GM18861 (cell line): ENCODE measurements at regions not wholly inside any gene's neighbourhood (a gene's known extent, or its start where the extent isn't known, plus 50 kb on each side); places are given as distances from the start of the nearest gene placed in this dataset.
"Not testable (repeated sequence)": the region's sequence is repeated elsewhere in the genome, so short reads cannot be mapped to it uniquely, and the experiment has no call there.

Experiments used
- ATAC-seq: cut with Tn5 transposase; IDR thresholded peaks from one replicate; pipeline ENCODE4 v1.9.1; 2021; ENCODE audit not compliant: unreplicated experiment

- ATAC-seq: no peak
Measured at GRCh38 chr12:47314996-47315395, 235.2 kb upstream of the AMIGO2 start.

GRCh38 chr12:47312808-47313426 is 233.2 kb upstream of the AMIGO2 start:
- ATAC-seq: peak; percentile 83

- no peak for ATAC-seq
Measured at GRCh38 chr12:47312147-47312546, 232.4 kb upstream of the AMIGO2 start.

DNA sequence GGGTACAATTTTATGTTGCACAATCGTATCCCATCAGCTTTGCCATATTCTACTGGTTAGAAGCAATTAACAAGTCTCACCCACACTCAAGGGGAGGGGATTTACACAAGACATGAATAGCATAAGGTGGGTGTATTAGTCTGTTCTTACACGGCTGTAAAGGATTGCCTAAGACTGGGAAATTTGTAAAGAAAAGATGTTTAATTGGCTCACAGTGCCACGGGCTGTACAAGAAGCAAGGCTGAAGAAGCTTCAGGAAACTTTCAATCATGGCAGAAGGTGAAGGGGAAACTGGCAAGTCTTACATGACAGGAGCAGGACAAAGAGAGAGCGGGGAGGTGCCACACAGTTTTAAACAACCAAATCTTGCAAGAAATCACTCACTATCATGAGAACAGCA is 231.8 kb upstream of the AMIGO2 start:
- ATAC-seq: no peak

DNA sequence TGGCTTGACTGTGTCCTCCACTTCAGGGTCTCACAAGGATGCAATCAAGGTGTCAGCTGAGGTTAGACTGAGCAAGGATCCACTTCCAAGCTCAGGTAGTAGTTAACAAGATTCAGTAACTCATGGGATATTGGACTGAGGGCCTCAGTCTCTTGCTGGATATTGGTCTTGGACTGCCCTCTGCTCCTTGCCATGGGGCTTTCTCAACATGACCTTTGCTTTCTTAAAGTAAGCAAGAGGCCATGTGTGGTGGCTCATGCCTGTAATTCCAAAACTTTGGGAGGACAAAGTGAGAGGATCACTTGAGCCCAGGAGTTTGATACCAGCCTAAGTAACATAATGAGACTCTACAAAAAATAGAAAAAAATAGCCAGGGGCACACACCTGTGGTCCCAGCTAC is 231.3 kb upstream of the AMIGO2 start:
- ATAC-seq: no peak

DNA sequence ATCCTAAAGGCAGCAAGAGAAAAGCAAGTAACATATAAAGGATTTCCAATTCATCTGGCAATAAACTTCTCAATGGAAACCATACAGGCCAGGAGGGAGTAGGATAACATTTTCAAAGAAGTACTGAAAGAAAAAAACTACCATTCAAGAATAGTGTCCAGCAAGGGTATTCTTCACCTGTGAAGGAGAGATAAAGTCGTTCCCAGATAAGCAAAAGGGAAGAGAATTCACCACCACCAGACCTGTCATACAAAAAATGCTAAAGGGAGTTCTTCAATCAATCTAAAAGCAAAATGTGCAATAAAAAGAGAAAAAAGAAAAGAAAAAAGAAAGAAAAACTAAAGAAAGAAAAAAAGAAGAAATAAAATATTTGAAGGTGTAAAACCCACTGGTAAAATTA is 228.9 kb upstream of the AMIGO2 start:
- ATAC-seq: no peak

- ATAC-seq: peak; percentile 89
Measured at GRCh38 chr12:47307680-47308399, 228.1 kb upstream of the AMIGO2 start.

- not testable (repeated sequence) for ATAC-seq
Measured at GRCh38 chr12:47306773-47307679, 227.3 kb upstream of the AMIGO2 start.

- no peak for ATAC-seq
Measured at GRCh38 chr12:47306130-47306529, 226.4 kb upstream of the AMIGO2 start.

GRCh38 chr12:47305464-47305863 is 225.7 kb upstream of the AMIGO2 start:
- ATAC-seq: no peak

- ATAC-seq: no peak
Measured at GRCh38 chr12:47303995-47304560, 224.3 kb upstream of the AMIGO2 start.

GRCh38 chr12:47303207-47303606 is 223.4 kb upstream of the AMIGO2 start:
- ATAC-seq: no peak

- peak; percentile 93 for ATAC-seq
Measured at GRCh38 chr12:47302111-47302671, 222.4 kb upstream of the AMIGO2 start.

GRCh38 chr12:47299586-47299985 is 219.8 kb upstream of the AMIGO2 start:
- no peak for ATAC-seq

DNA sequence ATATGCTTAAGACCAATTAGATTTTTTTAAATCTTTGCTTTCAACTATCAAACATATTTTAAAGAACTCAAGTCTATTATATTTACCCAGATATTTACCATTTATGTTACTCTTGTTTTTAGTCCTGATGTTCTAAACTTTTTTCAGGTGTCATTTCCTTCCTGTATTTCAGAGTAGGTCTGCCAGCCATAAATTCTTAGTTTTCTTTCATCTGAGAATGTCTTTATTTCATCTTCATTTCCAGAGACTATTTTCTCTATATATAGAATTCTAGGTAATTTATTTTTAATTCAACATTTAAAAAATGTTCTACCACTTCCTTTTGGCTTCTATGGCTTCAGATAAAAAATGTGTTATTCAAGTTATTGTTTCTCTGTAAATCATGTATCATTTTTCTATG is 218.2 kb upstream of the AMIGO2 start:
- ATAC-seq: no peak

DNA sequence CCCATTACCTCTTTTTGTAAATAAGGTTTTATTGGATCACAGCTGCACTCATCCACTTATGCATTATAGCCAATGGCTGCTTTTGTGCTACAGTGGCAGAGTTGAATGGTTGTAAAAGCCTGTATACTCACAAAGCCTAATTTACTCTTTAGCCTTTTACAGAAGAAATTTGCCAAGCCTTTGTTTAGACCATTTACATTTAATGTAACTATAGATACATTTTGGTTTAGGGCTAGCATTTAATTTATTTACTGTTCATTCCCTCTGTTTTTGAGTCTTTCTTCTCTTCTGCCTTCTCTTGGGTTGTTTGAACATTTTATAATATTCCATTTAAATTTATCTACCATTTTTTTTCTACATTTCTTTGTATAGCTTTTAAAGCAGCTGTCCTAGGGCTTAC is 217.1 kb upstream of the AMIGO2 start:
- no peak for ATAC-seq

DNA sequence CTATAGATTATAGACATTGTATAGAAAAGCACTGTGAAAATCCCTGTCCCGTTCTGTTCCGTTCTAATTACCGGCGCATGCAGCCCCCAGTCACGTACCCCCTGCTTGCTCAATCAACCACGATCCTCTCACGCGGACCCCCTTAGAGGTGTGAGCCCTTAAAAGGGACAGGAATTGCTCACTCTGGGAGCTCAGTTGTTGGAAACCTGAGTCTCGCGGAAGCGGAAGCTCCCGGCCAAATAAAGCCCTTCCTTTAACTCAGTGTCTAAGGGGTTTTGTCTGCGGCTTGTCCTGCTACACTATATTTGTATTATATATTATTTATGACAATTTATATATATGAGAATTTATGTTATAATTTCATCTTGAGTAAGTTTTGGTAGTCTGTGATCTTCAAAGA is 213.6 kb upstream of the AMIGO2 start:
- ATAC-seq: no peak

- no peak for ATAC-seq
Measured at GRCh38 chr12:47286676-47287075, 206.9 kb upstream of the AMIGO2 start.
